ENCODE measurements at regions not wholly inside any gene's neighbourhood (a gene's known extent, or its start where the extent isn't known, plus 50 kb on each side); places are given as distances from the start of the nearest gene placed in this dataset.

DNA sequence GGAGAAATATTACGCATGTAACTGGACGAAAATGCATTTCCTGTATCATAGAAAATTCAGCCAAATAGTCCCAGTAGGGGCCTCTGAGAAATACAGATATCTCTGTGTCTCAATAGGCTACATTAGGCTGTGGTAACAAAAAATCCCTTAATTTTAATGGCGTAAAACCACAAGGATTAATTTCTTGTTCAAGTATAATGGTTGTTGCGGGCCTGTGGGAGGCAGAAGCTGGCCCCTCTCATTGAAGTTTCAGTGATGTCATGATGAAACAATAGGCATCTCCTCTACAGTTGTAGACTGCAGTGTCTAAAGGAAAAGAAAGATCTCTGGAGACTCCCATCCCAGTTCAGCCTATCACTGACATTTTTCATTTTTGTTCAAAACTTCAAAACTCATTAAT lies 1625.6 kb upstream of the C9orf72 start:
- Histone ChIP-seq H3K9me3 (ENCODE audit: low read length) (0 out of 2 replicates have a peak, but pooled peaks cover 3% of the 10 kb centered on the region), H3K4me2 (ENCODE audit: low read length) (no peak overlapping the region), H3F3A (ENCODE audit: insufficient read depth, low read length) (no peaks in the 10 kb centered on the region), H3K27me3 (ENCODE audit: insufficient read depth, low read length) (no peaks in the 10 kb centered on the region), H4K20me1 (ENCODE audit: insufficient read depth, low read length) (no peaks in the 10 kb centered on the region), H3K4me1 (ENCODE audit: insufficient read depth, low read length, severe bottlenecking) (peaks cover 19% of the 10 kb centered on the region), H3K36me3 (ENCODE audit: insufficient read depth, low read length) (no peaks in the 10 kb centered on the region), H3K9me2 (ENCODE audit: low read depth, low read length) (no peaks in the 10 kb centered on the region), H3K9ac (ENCODE audit: low read length) (no peak overlapping the region), H2AFZ (ENCODE audit: low read length) (0 out of 2 replicates have a peak overlapping the region, but pooled peaks have one; percentile 20), H3K27ac (ENCODE audit: low read depth, low read length, poor library complexity, severe bottlenecking) (no peak overlapping the region), H3K79me2 (ENCODE audit: insufficient read depth, low read length) (no peaks in the 10 kb centered on the region), H3K4me3 (ENCODE audit: low read depth, low read length, poor library complexity, severe bottlenecking) (no peak overlapping the region)
- no peak for TF ChIP-seq EZH2 (IDR thresholded peaks at IDR 0.05; ENCODE audit: borderline replicate concordance, low read length)

DNA sequence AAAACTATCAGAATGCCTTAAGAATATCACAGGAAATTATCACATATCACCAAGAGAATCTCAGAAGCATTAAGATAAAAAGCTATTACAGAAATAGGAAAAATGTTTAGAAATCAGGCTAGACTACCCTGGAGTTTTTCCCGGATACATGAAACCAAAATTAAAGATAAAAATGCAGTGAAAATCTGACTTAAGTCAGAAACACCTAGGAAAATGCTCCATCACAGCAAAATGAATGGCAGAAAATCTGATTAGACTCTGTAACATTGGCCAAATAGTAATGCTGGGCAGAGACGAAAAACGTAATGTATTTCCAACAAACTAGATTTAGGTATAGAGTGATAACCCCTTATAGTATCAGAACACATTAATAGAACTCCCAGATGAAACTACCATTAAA lies 1626.7 kb upstream of the C9orf72 start:
- Histone ChIP-seq H3K27ac (ENCODE audit: low read depth, low read length, poor library complexity, severe bottlenecking) (no peak overlapping the region), H3K9me3 (ENCODE audit: low read length) (0 out of 2 replicates have a peak, but pooled peaks cover 3% of the 10 kb centered on the region)

GRCh38 chr9:29200650-29201049 lies 1627.4 kb upstream of the C9orf72 start:
- Histone ChIP-seq H3K9me2 (ENCODE audit: low read depth, low read length) (no peaks in the 10 kb centered on the region), H3K36me3 (ENCODE audit: insufficient read depth, low read length) (no peaks in the 10 kb centered on the region), H3K9me3 (ENCODE audit: low read length) (0 out of 2 replicates have a peak, but pooled peaks cover 3% of the 10 kb centered on the region), H2AFZ (ENCODE audit: low read length) (no peak overlapping the region), H3K4me3 (ENCODE audit: low read depth, low read length, poor library complexity, severe bottlenecking) (no peak overlapping the region), H4K20me1 (ENCODE audit: insufficient read depth, low read length) (no peaks in the 10 kb centered on the region), H3K27ac (ENCODE audit: low read depth, low read length, poor library complexity, severe bottlenecking) (no peak overlapping the region), H3K4me1 (ENCODE audit: insufficient read depth, low read length, severe bottlenecking) (peaks cover 14% of the 10 kb centered on the region), H3K4me2 (ENCODE audit: low read length) (no peak overlapping the region), H3K9ac (ENCODE audit: low read length) (no peak overlapping the region), H3K27me3 (ENCODE audit: insufficient read depth, low read length) (no peaks in the 10 kb centered on the region), H3K79me2 (ENCODE audit: insufficient read depth, low read length) (no peaks in the 10 kb centered on the region), H3F3A (ENCODE audit: insufficient read depth, low read length) (no peaks in the 10 kb centered on the region)
- TF ChIP-seq EZH2 (IDR thresholded peaks at IDR 0.05; ENCODE audit: borderline replicate concordance, low read length) = no peak
- TF ChIP-seq, protein P1, sequence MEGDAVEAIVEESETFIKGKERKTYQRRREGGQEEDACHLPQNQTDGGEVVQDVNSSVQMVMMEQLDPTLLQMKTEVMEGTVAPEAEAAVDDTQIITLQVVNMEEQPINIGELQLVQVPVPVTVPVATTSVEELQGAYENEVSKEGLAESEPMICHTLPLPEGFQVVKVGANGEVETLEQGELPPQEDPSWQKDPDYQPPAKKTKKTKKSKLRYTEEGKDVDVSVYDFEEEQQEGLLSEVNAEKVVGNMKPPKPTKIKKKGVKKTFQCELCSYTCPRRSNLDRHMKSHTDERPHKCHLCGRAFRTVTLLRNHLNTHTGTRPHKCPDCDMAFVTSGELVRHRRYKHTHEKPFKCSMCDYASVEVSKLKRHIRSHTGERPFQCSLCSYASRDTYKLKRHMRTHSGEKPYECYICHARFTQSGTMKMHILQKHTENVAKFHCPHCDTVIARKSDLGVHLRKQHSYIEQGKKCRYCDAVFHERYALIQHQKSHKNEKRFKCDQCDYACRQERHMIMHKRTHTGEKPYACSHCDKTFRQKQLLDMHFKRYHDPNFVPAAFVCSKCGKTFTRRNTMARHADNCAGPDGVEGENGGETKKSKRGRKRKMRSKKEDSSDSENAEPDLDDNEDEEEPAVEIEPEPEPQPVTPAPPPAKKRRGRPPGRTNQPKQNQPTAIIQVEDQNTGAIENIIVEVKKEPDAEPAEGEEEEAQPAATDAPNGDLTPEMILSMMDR (IDR thresholded peaks at IDR 0.05; ENCODE audit: low read length) = no peak

More for the DNA sequence above, 1626.7 kb upstream of the C9orf72 start:
- H3K27me3 ChIP-seq (ENCODE audit: insufficient read depth, low read length) = no peaks in the 10 kb centered on the region
- no peak overlapping the region for H2AFZ ChIP-seq (ENCODE audit: low read length)
- H3K4me3 ChIP-seq (ENCODE audit: low read depth, low read length, poor library complexity, severe bottlenecking) = no peak overlapping the region
- H3K79me2 ChIP-seq (ENCODE audit: insufficient read depth, low read length) = no peaks in the 10 kb centered on the region
- H3K4me2 ChIP-seq (ENCODE audit: low read length) = no peak overlapping the region
- no peak for TF ChIP-seq EZH2 (IDR thresholded peaks at IDR 0.05; ENCODE audit: borderline replicate concordance, low read length)
- H3K9me2 ChIP-seq (ENCODE audit: low read depth, low read length) = no peaks in the 10 kb centered on the region
- H3K36me3 ChIP-seq (ENCODE audit: insufficient read depth, low read length) = no peaks in the 10 kb centered on the region
- no peak overlapping the region for H3K9ac ChIP-seq (ENCODE audit: low read length)
- H3K4me1 ChIP-seq (ENCODE audit: insufficient read depth, low read length, severe bottlenecking) = peaks cover 14% of the 10 kb centered on the region
- no peaks in the 10 kb centered on the region for H4K20me1 ChIP-seq (ENCODE audit: insufficient read depth, low read length)
- no peaks in the 10 kb centered on the region for H3F3A ChIP-seq (ENCODE audit: insufficient read depth, low read length)

GRCh38 chr9:29203244-29203930 lies 1630.1 kb upstream of the C9orf72 start:
- H3K4me3 ChIP-seq (ENCODE audit: low read depth, low read length, poor library complexity, severe bottlenecking) = no peak overlapping the region
- H3K4me2 ChIP-seq (ENCODE audit: low read length) = no peak overlapping the region
- H2AFZ ChIP-seq (ENCODE audit: low read length) = peak overlapping the region; percentile 57; the same call in 1 of the 2 replicates
- no peaks in the 10 kb centered on the region for H4K20me1 ChIP-seq (ENCODE audit: insufficient read depth, low read length)
- H3K27me3 ChIP-seq (ENCODE audit: insufficient read depth, low read length) = no peaks in the 10 kb centered on the region
- H3K27ac ChIP-seq (ENCODE audit: low read depth, low read length, poor library complexity, severe bottlenecking) = no peak overlapping the region
- H3K9me3 ChIP-seq (ENCODE audit: low read length) = 0 out of 2 replicates have a peak, but pooled peaks cover 3% of the 10 kb centered on the region
- no peak for TF ChIP-seq EZH2 (IDR thresholded peaks at IDR 0.05; ENCODE audit: borderline replicate concordance, low read length)
- TF ChIP-seq, protein P1 (IDR thresholded peaks at IDR 0.05; ENCODE audit: low read length) = no peak
- H3F3A ChIP-seq (ENCODE audit: insufficient read depth, low read length) = no peaks in the 10 kb centered on the region
- no peak overlapping the region for H3K9ac ChIP-seq (ENCODE audit: low read length)
- H3K9me2 ChIP-seq (ENCODE audit: low read depth, low read length) = no peaks in the 10 kb centered on the region
- peaks cover 11% of the 10 kb centered on the region for H3K4me1 ChIP-seq (ENCODE audit: insufficient read depth, low read length, severe bottlenecking)
- H3K36me3 ChIP-seq (ENCODE audit: insufficient read depth, low read length) = no peaks in the 10 kb centered on the region
- H3K79me2 ChIP-seq (ENCODE audit: insufficient read depth, low read length) = no peaks in the 10 kb centered on the region
